GM10266 (cell line): ENCODE measurements at regions not wholly inside any gene's neighbourhood (a gene's known extent, or its start where the extent isn't known, plus 50 kb on each side); places are given as distances from the start of the nearest gene placed in this dataset.

Experiments
- DNase-seq: peaks from one replicate; pipeline ENCODE4 v3.0.0; 2012; ENCODE audit errors: extremely low spot score
- CTCF ChIP-seq: IDR thresholded peaks from 2 replicates; pipeline ENCODE4 v1.5.1; 2012; ENCODE audit warnings: mild to moderate bottlenecking, low read depth; ENCODE audit not compliant: control insufficient read depth, insufficient read depth; ENCODE audit errors: missing control alignments

GRCh38 chr13:75024602-75025001 lies 457.4 kb downstream of the TBC1D4 start:
- no peak for TF ChIP-seq CTCF
- no peak for DNase-seq

DNA sequence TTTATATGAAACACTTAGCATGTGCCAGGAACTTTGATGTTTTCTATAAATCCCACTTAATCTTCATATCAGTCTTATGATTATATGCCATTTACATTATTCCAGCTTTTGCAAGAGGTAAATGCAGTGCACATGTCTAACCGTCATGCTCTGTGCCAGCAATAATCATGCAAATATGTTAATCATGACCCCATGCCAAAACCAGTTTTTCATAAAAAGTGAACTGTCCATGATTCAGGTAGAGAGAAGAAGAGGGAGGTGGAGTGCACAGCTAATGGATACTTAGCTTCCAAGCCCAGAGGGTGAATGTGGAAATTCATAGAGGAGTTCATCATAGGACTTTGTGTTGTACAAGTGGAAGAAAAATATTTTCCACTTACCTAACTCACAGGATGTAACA lies 458.4 kb downstream of the TBC1D4 start:
- no peak for TF ChIP-seq CTCF
- DNase-seq: no peak

DNA sequence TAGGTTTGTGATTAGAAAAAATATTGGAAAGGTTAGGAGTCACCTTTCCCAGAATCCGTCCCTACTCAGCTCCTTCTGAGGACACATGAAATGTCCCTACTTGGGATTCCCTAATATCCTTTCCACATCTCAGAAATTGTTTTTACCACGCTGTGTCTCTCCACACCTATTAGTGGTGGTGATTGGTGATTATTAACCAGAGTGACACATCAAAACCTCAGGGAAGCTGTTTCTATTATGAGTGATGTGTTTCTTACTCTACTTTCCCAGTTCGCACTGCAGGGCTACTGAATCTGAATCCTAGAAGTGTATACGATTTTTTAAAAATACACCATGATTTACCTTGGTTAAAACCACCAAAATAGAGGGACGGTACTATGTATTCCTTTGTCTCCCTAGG lies 460.8 kb downstream of the TBC1D4 start:
- no peak for DNase-seq
- TF ChIP-seq CTCF: no peak

- no peak for TF ChIP-seq CTCF
- no peak for DNase-seq
These were observed 465.7 kb downstream of the TBC1D4 start for GRCh38 chr13:75016225-75016624.

DNA sequence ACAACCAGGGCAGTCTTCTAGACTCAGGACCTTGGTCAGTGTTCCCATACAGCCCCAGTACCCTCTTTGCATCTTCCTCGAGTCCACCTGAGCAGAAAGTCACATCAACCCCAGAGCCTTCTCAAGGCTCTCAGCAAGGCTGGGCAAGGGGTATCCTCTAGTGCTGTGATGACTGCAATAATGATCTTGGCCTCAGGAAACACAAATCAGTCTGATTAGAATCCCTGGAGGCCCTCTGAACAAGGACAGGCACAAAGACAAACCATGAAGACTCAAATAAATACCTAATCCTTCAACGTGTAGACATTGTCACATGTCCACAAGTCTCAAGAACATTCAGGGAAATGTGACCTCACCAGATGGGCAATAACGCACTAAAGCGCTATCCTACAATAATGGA lies 468.2 kb downstream of the TBC1D4 start:
- DNase-seq: no peak
- TF ChIP-seq CTCF: no peak

- DNase-seq: no peak
These were observed 471.0 kb downstream of the TBC1D4 start for GRCh38 chr13:75010941-75011340.

DNA sequence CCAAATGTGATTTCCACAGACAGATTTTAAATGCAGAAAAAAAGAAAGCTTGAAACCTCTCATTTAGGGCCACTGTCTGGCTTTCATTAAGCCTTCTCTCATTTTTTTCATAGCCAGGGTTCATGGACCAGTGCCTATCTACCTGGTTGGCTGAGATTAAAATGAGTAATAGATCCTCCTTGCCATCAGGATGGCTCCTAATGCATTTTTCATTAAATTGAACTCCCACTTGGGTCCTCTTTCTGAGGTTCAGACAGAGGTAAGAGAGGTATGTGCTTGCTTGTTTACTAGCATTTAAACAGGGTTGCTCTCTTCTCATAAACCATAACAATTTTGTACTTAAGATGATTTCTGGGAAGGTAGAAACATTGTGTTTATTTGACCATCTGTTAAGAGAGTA lies 473.0 kb downstream of the TBC1D4 start:
- no peak for DNase-seq
- TF ChIP-seq CTCF: no peak

More at GRCh38 chr13:75010941-75011340, 471.0 kb downstream of the TBC1D4 start:
- TF ChIP-seq CTCF: no peak
